ENCODE measurements at regions not wholly inside any gene's neighbourhood (a gene's known extent, or its start where the extent isn't known, plus 50 kb on each side); places are given as distances from the start of the nearest gene placed in this dataset.

GRCh38 chr2:88866756-88867155 is 175.3 kb downstream of the RPIA start:
- no peak for DNase-seq (ENCODE audit: low read depth)
- TF ChIP-seq CTCF (IDR thresholded peaks at IDR 0.05; ENCODE audit: insufficient read depth, low read length, poor library complexity, severe bottlenecking), result no peak
- H3K27me3 ChIP-seq (ENCODE audit: control insufficient read depth, insufficient read depth, low read length), result peaks cover 3% of the 10 kb centered on the region
- no peaks in the 10 kb centered on the region for H3K36me3 ChIP-seq (ENCODE audit: control insufficient read depth, insufficient read depth, low read length)
- no peak overlapping the region for H3K4me3 ChIP-seq (ENCODE audit: low read depth, low read length)

- Histone ChIP-seq H3K27me3 (ENCODE audit: control insufficient read depth, insufficient read depth, low read length) (peaks cover 5% of the 10 kb centered on the region), H3K4me3 (ENCODE audit: low read depth, low read length) (no peak overlapping the region), H3K36me3 (ENCODE audit: control insufficient read depth, insufficient read depth, low read length) (no peaks in the 10 kb centered on the region)
- DNase-seq (ENCODE audit: low read depth), result no peak
- no peak for TF ChIP-seq CTCF (IDR thresholded peaks at IDR 0.05; ENCODE audit: insufficient read depth, low read length, poor library complexity, severe bottlenecking)
Measured at GRCh38 chr2:88868861-88869260, 177.4 kb downstream of the RPIA start.

- DNase-seq (ENCODE audit: low read depth), result no peak
- no peak for TF ChIP-seq CTCF (IDR thresholded peaks at IDR 0.05; ENCODE audit: insufficient read depth, low read length, poor library complexity, severe bottlenecking)
- Histone ChIP-seq H3K27me3 (ENCODE audit: control insufficient read depth, insufficient read depth, low read length) (peaks cover 5% of the 10 kb centered on the region), H3K4me3 (ENCODE audit: low read depth, low read length) (no peak overlapping the region), H3K36me3 (ENCODE audit: control insufficient read depth, insufficient read depth, low read length) (no peaks in the 10 kb centered on the region)
Measured at GRCh38 chr2:88870267-88870839, 178.9 kb downstream of the RPIA start.

GRCh38 chr2:88871336-88871735 is 179.9 kb downstream of the RPIA start:
- DNase-seq (ENCODE audit: low read depth), result no peak
- peaks cover 2% of the 10 kb centered on the region for H3K27me3 ChIP-seq (ENCODE audit: control insufficient read depth, insufficient read depth, low read length)
- no peak overlapping the region for H3K4me3 ChIP-seq (ENCODE audit: low read depth, low read length)
- no peak for TF ChIP-seq CTCF (IDR thresholded peaks at IDR 0.05; ENCODE audit: insufficient read depth, low read length, poor library complexity, severe bottlenecking)
- H3K36me3 ChIP-seq (ENCODE audit: control insufficient read depth, insufficient read depth, low read length), result no peaks in the 10 kb centered on the region

- Histone ChIP-seq H3K4me3 (ENCODE audit: low read depth, low read length) (no peak overlapping the region), H3K27me3 (ENCODE audit: control insufficient read depth, insufficient read depth, low read length) (peaks cover 2% of the 10 kb centered on the region), H3K36me3 (ENCODE audit: control insufficient read depth, insufficient read depth, low read length) (no peaks in the 10 kb centered on the region)
- no peak for TF ChIP-seq CTCF (IDR thresholded peaks at IDR 0.05; ENCODE audit: insufficient read depth, low read length, poor library complexity, severe bottlenecking)
- no peak for DNase-seq (ENCODE audit: low read depth)
Measured at GRCh38 chr2:88873620-88874019, 182.1 kb downstream of the RPIA start.

- Histone ChIP-seq H3K27me3 (ENCODE audit: control insufficient read depth, insufficient read depth, low read length) (peaks cover 2% of the 10 kb centered on the region), H3K4me3 (ENCODE audit: low read depth, low read length) (no peak overlapping the region), H3K36me3 (ENCODE audit: control insufficient read depth, insufficient read depth, low read length) (no peaks in the 10 kb centered on the region)
- peak; percentile 70 for TF ChIP-seq CTCF (IDR thresholded peaks at IDR 0.05; ENCODE audit: insufficient read depth, low read length, poor library complexity, severe bottlenecking)
- no peak for DNase-seq (ENCODE audit: low read depth)
Measured at GRCh38 chr2:88874063-88874657, 182.7 kb downstream of the RPIA start.

All from kidney epithelial cell (primary cell).